ENCODE measurements at regions not wholly inside any gene's neighbourhood (a gene's known extent, or its start where the extent isn't known, plus 50 kb on each side); places are given as distances from the start of the nearest gene placed in this dataset.
"Not testable (repeated sequence)": the region's sequence is repeated elsewhere in the genome, so short reads cannot be mapped to it uniquely, and the experiment has no call there.

DNA sequence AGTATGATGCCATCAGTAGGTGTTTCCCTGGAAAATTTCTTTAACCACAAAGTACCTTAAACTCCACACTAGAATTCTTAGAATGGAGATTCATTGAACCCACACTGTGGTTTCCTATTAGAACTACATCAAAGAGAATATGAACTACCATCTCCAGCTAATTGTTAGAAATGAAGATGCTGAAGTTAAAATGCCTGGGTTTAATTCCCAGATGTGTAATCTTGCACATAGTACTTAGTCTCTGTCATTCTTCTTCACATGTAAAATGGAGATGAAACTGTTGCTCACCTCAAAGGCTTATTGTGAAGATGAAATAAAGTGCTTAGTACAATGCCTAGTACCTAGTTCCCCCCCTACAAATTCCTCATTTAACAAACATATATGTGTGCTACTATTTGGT is 303.3 kb upstream of the CCNG1 start:
- TF ChIP-seq, protein P1, sequence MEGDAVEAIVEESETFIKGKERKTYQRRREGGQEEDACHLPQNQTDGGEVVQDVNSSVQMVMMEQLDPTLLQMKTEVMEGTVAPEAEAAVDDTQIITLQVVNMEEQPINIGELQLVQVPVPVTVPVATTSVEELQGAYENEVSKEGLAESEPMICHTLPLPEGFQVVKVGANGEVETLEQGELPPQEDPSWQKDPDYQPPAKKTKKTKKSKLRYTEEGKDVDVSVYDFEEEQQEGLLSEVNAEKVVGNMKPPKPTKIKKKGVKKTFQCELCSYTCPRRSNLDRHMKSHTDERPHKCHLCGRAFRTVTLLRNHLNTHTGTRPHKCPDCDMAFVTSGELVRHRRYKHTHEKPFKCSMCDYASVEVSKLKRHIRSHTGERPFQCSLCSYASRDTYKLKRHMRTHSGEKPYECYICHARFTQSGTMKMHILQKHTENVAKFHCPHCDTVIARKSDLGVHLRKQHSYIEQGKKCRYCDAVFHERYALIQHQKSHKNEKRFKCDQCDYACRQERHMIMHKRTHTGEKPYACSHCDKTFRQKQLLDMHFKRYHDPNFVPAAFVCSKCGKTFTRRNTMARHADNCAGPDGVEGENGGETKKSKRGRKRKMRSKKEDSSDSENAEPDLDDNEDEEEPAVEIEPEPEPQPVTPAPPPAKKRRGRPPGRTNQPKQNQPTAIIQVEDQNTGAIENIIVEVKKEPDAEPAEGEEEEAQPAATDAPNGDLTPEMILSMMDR (IDR thresholded peaks at IDR 0.05; ENCODE audit: low read depth, low read length, missing control alignments) = no peak
- in situ Hi-C loops (cut with HindIII; ENCODE audit: low pct_ligation_motif_present, low sequenced_read_pairs) = no loop called here
- Histone ChIP-seq H3K36me3 (replicated peaks) (no peaks in the 10 kb centered on the region), H3K4me3 (ENCODE audit: low read depth, low read length) (no peak overlapping the region), H3K27me3 (replicated peaks) (no peaks in the 10 kb centered on the region), H3K27ac (no peak overlapping the region)
- DNase-seq = no peak

DNA sequence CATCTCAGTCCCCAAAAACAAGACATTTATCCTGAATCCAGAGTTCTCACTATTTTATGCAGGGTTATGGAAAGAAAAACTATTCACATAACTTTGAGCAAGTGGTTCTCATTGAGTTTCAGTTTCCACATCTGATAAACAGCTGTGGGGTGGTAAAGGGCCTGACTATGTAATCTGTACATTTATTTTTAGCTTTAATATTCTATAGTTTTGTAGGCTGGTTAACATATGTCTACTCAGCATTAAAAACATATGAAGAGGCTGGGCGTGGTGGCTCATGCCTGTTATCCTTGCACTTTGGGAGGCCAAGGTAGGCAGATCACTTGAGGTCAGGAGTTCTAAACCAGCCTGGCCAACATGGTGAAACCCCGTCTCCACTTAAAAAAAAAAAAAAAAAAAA is 301.5 kb upstream of the CCNG1 start:
- TF ChIP-seq, protein P1 (IDR thresholded peaks at IDR 0.05; ENCODE audit: low read depth, low read length, missing control alignments) = no peak
- in situ Hi-C loops (cut with HindIII; ENCODE audit: low pct_ligation_motif_present, low sequenced_read_pairs) = no loop called here
- Histone ChIP-seq H3K36me3 (replicated peaks) (no peaks in the 10 kb centered on the region), H3K4me3 (ENCODE audit: low read depth, low read length) (no peak overlapping the region), H3K27me3 (replicated peaks) (no peaks in the 10 kb centered on the region), H3K27ac (no peak overlapping the region)
- DNase-seq = no peak

DNA sequence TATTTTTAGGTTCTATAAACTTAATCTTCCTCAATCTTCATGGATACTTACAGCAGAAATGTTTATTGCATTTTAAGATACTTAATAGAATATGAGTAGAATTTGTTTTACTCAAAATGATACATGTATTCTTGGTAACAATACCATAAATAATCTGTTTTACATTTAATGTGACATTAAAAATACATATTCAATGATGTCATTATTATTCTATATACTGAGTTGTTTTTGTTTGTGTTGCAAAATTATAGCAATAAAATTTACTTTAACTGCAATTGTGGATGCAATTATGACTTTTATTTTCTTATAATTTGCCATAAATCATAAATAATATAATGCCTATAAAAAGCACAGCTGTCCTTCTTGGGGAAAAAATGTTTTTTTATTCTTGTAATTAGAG is 275.9 kb upstream of the CCNG1 start:
- H3K36me3 ChIP-seq (replicated peaks) = no peaks in the 10 kb centered on the region
- DNase-seq = no peak
- in situ Hi-C loops (cut with HindIII; ENCODE audit: low pct_ligation_motif_present, low sequenced_read_pairs) = no loop called here
- H3K4me3 ChIP-seq (ENCODE audit: low read depth, low read length) = no peak overlapping the region
- TF ChIP-seq, protein P1 (IDR thresholded peaks at IDR 0.05; ENCODE audit: low read depth, low read length, missing control alignments) = no peak
- H3K27ac ChIP-seq = no peak overlapping the region
- H3K27me3 ChIP-seq (replicated peaks) = no peaks in the 10 kb centered on the region

DNA sequence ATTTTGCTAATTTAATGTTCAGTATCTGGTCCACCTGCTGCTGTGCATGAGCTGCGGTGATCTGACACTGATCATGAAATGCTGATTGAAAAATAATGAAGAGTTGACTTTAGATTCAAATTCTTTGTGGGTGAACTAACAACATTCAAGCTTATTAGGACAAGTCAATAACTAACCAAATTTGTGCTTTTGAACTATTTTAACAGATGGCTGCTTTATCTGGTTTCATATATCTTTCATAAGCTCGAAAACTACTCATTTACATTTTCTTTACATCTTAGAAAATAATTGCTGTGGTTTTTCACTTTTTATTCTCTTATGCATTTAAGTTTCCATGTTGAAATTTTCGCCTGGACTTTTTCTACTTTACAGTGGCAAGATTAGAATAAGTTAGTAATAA is 274.8 kb upstream of the CCNG1 start:
- Histone ChIP-seq H3K27ac (no peak overlapping the region), H3K27me3 (replicated peaks) (no peaks in the 10 kb centered on the region), H3K36me3 (replicated peaks) (no peaks in the 10 kb centered on the region), H3K4me3 (ENCODE audit: low read depth, low read length) (no peak overlapping the region)
- no peak for DNase-seq
- TF ChIP-seq, protein P1 (IDR thresholded peaks at IDR 0.05; ENCODE audit: low read depth, low read length, missing control alignments) = no peak
- in situ Hi-C loops (cut with HindIII; ENCODE audit: low pct_ligation_motif_present, low sequenced_read_pairs) = no loop called here

DNA sequence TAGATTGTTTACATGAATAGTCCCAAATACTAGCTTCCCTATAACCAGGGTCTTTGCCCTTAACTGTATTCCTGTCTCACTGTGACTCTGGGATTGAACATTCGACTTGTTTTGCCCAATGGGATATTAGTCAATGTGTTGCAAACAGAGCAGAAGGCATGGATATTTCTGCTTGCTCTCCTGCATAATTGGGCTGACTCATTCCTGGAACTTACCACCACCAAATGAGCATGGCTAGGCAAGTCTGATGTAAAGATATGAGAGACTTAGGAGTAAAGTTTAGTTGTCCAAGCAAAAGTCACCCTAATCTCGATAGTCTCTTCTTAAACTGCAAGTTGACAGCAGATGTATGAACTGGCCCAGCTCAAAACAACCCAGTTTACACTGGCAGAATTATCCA is 273.5 kb upstream of the CCNG1 start:
- Histone ChIP-seq H3K4me3 (ENCODE audit: low read depth, low read length) (no peak overlapping the region), H3K27me3 (replicated peaks) (no peaks in the 10 kb centered on the region), H3K36me3 (replicated peaks) (no peaks in the 10 kb centered on the region), H3K27ac (no peak overlapping the region)
- TF ChIP-seq, protein P1 (IDR thresholded peaks at IDR 0.05; ENCODE audit: low read depth, low read length, missing control alignments) = no peak
- in situ Hi-C loops (cut with HindIII; ENCODE audit: low pct_ligation_motif_present, low sequenced_read_pairs) = no loop called here
- no peak for DNase-seq

DNA sequence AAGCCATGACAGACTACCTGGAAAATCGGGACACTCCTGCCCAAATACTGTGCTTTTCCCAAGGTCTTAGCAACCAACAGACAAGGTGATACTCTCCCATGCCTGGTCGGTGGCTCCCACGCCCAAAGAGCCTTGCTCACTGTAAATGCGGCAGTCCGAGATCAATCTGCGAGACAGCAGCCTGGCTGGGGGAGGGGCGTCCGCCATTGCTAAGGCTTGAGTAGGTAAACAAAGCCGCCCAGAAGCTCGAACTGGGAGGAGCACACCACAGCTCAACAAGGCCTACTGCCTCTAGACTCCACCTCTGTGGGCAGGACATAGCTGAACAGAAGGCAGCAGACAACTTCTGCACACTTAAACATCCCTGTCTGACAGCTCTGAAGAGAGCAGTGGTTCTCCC is 272.1 kb upstream of the CCNG1 start:
- Histone ChIP-seq H3K27ac (no peak overlapping the region), H3K27me3 (replicated peaks) (no peaks in the 10 kb centered on the region), H3K36me3 (replicated peaks) (no peaks in the 10 kb centered on the region), H3K4me3 (ENCODE audit: low read depth, low read length) (no peak overlapping the region)
- no peak for DNase-seq
- in situ Hi-C loops (cut with HindIII; ENCODE audit: low pct_ligation_motif_present, low sequenced_read_pairs) = no loop called here
- TF ChIP-seq, protein P1 (IDR thresholded peaks at IDR 0.05; ENCODE audit: low read depth, low read length, missing control alignments) = no peak

DNA sequence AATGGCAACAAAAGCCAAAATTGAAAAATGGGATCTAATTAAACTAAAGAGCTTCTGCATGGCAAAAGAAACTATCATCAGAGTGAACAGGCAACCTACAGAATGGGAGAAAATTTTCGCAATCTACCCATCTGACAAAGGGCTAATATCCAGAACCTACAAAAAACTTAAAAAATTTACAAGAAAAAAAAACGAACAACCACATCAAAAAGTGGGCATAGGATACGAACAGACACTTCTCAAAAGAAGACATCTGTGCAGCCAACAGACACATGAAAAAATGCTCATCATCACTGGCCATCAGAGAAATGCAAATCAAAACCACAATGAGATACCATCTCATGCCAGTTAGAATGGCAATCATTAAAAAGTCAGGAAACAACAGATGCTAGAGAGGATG is 267.2 kb upstream of the CCNG1 start:
- H3K36me3 ChIP-seq (replicated peaks); DNase-seq; H3K4me3 ChIP-seq (ENCODE audit: low read depth, low read length); in situ Hi-C loops (cut with HindIII; ENCODE audit: low pct_ligation_motif_present, low sequenced_read_pairs); H3K27me3 ChIP-seq (replicated peaks); H3K27ac ChIP-seq: not testable (repeated sequence)

Data from brain microvascular endothelial cell (primary cell).